ENCODE measurements at regions not wholly inside any gene's neighbourhood (a gene's known extent, or its start where the extent isn't known, plus 50 kb on each side); places are given as distances from the start of the nearest gene placed in this dataset.

- peak overlapping the region; percentile 53 for H3K4me2 ChIP-seq
Measured at GRCh38 chr21:31554511-31555022, 104.9 kb upstream of the SOD1 start.

GRCh38 chr21:31553926-31554325 lies 105.6 kb upstream of the SOD1 start:
- no peak for DNase-seq (ENCODE audit: low spot score)
- H3K36me3 ChIP-seq (replicated peaks; ENCODE audit: insufficient read depth, low read depth), result no peaks in the 10 kb centered on the region
- peaks cover 5% of the 10 kb centered on the region for H3K4me1 ChIP-seq (ENCODE audit: insufficient read depth)
- peaks cover 23% of the 10 kb centered on the region for H3K79me2 ChIP-seq
- H3K4me3 ChIP-seq, result no peak overlapping the region
- no peak overlapping the region for H3K27ac ChIP-seq
- no peaks in the 10 kb centered on the region for H3K9me2 ChIP-seq (replicated peaks; ENCODE audit: insufficient read depth)
- no peak overlapping the region for H2AFZ ChIP-seq
- no peak overlapping the region for H3K4me2 ChIP-seq
- no peaks in the 10 kb centered on the region for H3K9me3 ChIP-seq (ENCODE audit: low read depth)
- no peaks in the 10 kb centered on the region for H4K20me1 ChIP-seq (ENCODE audit: insufficient read depth, poor library complexity, severe bottlenecking)
- WGBS (ENCODE audit: low lambda C conversion rate, missing lambda C conversion rate), result 59% methylated on average over 4 of the region's 4 CpGs
- H3K27me3 ChIP-seq, result peaks cover 32% of the 10 kb centered on the region
- no peak for TF ChIP-seq EZH2phosphoT487 (IDR thresholded peaks at IDR 0.05; ENCODE audit: low read depth, severe bottlenecking, unreplicated experiment)
- no peak for TF ChIP-seq CTCF (IDR thresholded peaks at IDR 0.05; ENCODE audit: poor library complexity)
- no peak for TF ChIP-seq EZH2 (IDR thresholded peaks at IDR 0.05; ENCODE audit: borderline replicate concordance)

More at GRCh38 chr21:31554511-31555022, 104.9 kb upstream of the SOD1 start:
- H4K20me1 ChIP-seq (ENCODE audit: insufficient read depth, poor library complexity, severe bottlenecking), result no peaks in the 10 kb centered on the region
- H3K4me1 ChIP-seq (ENCODE audit: insufficient read depth), result peaks cover 5% of the 10 kb centered on the region
- H3K27me3 ChIP-seq, result peaks cover 32% of the 10 kb centered on the region
- no peak overlapping the region for H3K4me3 ChIP-seq
- no peak overlapping the region for H2AFZ ChIP-seq
- no peaks in the 10 kb centered on the region for H3K9me2 ChIP-seq (replicated peaks; ENCODE audit: insufficient read depth)
- no peak for DNase-seq (ENCODE audit: low spot score)
- no peaks in the 10 kb centered on the region for H3K9me3 ChIP-seq (ENCODE audit: low read depth)
- no peak overlapping the region for H3K27ac ChIP-seq
- TF ChIP-seq EZH2 (IDR thresholded peaks at IDR 0.05; ENCODE audit: borderline replicate concordance) (no peak), CTCF (IDR thresholded peaks at IDR 0.05; ENCODE audit: poor library complexity) (no peak), EZH2phosphoT487 (IDR thresholded peaks at IDR 0.05; ENCODE audit: low read depth, severe bottlenecking, unreplicated experiment) (no peak)
- no peaks in the 10 kb centered on the region for H3K36me3 ChIP-seq (replicated peaks; ENCODE audit: insufficient read depth, low read depth)
- WGBS (ENCODE audit: low lambda C conversion rate, missing lambda C conversion rate), result 47% methylated on average over 7 of the region's 7 CpGs
- H3K79me2 ChIP-seq, result peaks cover 18% of the 10 kb centered on the region

- Histone ChIP-seq H3K79me2 (peaks cover 27% of the 10 kb centered on the region), H3K27me3 (peaks cover 32% of the 10 kb centered on the region), H3K36me3 (replicated peaks; ENCODE audit: insufficient read depth, low read depth) (no peaks in the 10 kb centered on the region), H3K4me3 (no peak overlapping the region), H3K4me2 (no peak overlapping the region), H3K27ac (no peak overlapping the region), H4K20me1 (ENCODE audit: insufficient read depth, poor library complexity, severe bottlenecking) (no peaks in the 10 kb centered on the region), H3K9me2 (replicated peaks; ENCODE audit: insufficient read depth) (no peaks in the 10 kb centered on the region), H2AFZ (no peak overlapping the region), H3K9me3 (ENCODE audit: low read depth) (no peaks in the 10 kb centered on the region), H3K4me1 (ENCODE audit: insufficient read depth) (peaks cover 5% of the 10 kb centered on the region)
- 88% methylated on average over 5 of the region's 5 CpGs for WGBS (ENCODE audit: low lambda C conversion rate, missing lambda C conversion rate)
- TF ChIP-seq CTCF (IDR thresholded peaks at IDR 0.05; ENCODE audit: poor library complexity), result no peak
- no peak for TF ChIP-seq EZH2phosphoT487 (IDR thresholded peaks at IDR 0.05; ENCODE audit: low read depth, severe bottlenecking, unreplicated experiment)
- TF ChIP-seq EZH2 (IDR thresholded peaks at IDR 0.05; ENCODE audit: borderline replicate concordance), result no peak
- no peak for DNase-seq (ENCODE audit: low spot score)
Measured at GRCh38 chr21:31553461-31553860, 106.0 kb upstream of the SOD1 start.

All from hepatocyte (in vitro differentiated cells).